ENCODE measurements at regions not wholly inside any gene's neighbourhood (a gene's known extent, or its start where the extent isn't known, plus 50 kb on each side); places are given as distances from the start of the nearest gene placed in this dataset.

- TF ChIP-seq, protein P1, sequence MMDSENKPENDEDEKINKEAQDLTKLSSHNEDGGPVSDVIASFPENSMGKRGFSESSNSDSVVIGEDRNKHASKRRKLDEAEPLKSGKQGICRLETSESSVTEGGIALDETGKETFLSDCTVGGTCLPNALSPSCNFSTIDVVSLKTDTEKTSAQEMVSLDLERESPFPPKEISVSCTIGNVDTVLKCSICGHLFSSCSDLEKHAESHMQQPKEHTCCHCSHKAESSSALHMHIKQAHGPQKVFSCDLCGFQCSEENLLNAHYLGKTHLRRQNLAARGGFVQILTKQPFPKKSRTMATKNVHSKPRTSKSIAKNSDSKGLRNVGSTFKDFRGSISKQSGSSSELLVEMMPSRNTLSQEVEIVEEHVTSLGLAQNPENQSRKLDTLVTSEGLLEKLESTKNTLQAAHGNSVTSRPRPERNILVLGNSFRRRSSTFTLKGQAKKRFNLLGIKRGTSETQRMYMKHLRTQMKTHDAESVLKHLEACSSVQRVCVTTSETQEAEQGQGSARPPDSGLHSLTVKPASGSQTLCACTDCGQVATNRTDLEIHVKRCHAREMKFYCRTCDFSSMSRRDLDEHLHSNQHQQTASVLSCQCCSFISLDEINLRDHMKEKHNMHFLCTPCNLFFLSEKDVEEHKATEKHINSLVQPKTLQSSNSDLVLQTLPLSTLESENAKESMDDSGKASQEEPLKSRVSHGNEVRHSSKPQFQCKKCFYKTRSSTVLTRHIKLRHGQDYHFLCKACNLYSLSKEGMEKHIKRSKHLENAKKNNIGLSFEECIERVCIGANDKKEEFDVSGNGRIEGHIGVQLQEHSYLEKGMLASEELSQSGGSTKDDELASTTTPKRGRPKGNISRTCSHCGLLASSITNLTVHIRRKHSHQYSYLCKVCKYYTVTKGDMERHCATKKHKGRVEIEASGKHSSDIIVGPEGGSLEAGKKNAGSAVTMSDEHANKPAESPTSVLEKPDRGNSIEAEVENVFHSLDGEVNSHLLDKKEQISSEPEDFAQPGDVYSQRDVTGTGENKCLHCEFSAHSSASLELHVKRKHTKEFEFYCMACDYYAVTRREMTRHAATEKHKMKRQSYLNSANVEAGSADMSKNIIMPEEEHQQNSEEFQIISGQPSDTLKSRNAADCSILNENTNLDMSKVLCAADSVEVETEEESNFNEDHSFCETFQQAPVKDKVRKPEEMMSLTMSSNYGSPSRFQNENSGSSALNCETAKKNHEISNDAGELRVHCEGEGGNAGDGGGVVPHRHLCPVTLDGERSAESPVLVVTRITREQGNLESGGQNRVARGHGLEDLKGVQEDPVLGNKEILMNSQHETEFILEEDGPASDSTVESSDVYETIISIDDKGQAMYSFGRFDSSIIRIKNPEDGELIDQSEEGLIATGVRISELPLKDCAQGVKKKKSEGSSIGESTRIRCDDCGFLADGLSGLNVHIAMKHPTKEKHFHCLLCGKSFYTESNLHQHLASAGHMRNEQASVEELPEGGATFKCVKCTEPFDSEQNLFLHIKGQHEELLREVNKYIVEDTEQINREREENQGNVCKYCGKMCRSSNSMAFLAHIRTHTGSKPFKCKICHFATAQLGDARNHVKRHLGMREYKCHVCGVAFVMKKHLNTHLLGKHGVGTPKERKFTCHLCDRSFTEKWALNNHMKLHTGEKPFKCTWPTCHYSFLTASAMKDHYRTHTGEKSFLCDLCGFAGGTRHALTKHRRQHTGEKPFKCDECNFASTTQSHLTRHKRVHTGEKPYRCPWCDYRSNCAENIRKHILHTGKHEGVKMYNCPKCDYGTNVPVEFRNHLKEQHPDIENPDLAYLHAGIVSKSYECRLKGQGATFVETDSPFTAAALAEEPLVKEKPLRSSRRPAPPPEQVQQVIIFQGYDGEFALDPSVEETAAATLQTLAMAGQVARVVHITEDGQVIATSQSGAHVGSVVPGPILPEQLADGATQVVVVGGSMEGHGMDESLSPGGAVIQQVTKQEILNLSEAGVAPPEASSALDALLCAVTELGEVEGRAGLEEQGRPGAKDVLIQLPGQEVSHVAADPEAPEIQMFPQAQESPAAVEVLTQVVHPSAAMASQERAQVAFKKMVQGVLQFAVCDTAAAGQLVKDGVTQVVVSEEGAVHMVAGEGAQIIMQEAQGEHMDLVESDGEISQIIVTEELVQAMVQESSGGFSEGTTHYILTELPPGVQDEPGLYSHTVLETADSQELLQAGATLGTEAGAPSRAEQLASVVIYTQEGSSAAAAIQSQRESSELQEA (CRISPR knock-in tag; IDR thresholded peaks at IDR 0.05; ENCODE audit: not compliant biosample characterization): no peak
- TF ChIP-seq, protein P2, sequence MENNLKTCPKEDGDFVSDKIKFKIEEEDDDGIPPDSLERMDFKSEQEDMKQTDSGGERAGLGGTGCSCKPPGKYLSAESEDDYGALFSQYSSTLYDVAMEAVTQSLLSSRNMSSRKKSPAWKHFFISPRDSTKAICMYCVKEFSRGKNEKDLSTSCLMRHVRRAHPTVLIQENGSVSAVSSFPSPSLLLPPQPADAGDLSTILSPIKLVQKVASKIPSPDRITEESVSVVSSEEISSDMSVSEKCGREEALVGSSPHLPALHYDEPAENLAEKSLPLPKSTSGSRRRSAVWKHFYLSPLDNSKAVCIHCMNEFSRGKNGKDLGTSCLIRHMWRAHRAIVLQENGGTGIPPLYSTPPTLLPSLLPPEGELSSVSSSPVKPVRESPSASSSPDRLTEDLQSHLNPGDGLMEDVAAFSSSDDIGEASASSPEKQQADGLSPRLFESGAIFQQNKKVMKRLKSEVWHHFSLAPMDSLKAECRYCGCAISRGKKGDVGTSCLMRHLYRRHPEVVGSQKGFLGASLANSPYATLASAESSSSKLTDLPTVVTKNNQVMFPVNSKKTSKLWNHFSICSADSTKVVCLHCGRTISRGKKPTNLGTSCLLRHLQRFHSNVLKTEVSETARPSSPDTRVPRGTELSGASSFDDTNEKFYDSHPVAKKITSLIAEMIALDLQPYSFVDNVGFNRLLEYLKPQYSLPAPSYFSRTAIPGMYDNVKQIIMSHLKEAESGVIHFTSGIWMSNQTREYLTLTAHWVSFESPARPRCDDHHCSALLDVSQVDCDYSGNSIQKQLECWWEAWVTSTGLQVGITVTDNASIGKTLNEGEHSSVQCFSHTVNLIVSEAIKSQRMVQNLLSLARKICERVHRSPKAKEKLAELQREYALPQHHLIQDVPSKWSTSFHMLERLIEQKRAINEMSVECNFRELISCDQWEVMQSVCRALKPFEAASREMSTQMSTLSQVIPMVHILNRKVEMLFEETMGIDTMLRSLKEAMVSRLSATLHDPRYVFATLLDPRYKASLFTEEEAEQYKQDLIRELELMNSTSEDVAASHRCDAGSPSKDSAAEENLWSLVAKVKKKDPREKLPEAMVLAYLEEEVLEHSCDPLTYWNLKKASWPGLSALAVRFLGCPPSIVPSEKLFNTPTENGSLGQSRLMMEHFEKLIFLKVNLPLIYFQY (CRISPR knock-in tag; IDR thresholded peaks at IDR 0.05; ENCODE audit: borderline replicate concordance): no peak; the same call in 1 of the 2 replicates
- TF ChIP-seq ZNF589 (CRISPR knock-in tag; conservative IDR thresholded peaks at IDR 0.05): 0 out of 2 replicates have a peak, but pooled peaks have one; percentile 31
- peak; percentile 94 for TF ChIP-seq ZSCAN9 (CRISPR knock-in tag; IDR thresholded peaks at IDR 0.05; ENCODE audit: borderline replicate concordance)
- TF ChIP-seq ELF1 (CRISPR knock-in tag; IDR thresholded peaks at IDR 0.05): no peak
- TF ChIP-seq HMG20B (CRISPR knock-in tag; conservative IDR thresholded peaks at IDR 0.05): no peak
- TF ChIP-seq ISL2 (CRISPR knock-in tag; IDR thresholded peaks at IDR 0.05): peak; percentile 42; the same call in 1 of the 2 replicates
- TF ChIP-seq SRSF4 (IDR thresholded peaks at IDR 0.05; ENCODE audit: low read depth, low read length, poor library complexity, severe bottlenecking): no peak
- TF ChIP-seq AGO2 (optimal IDR thresholded peaks at IDR 0.05; ENCODE audit: low read depth, low read length): no peak
- TF ChIP-seq ZBTB26 (CRISPR knock-in tag; IDR thresholded peaks at IDR 0.05; ENCODE audit: borderline replicate concordance): peak; percentile 94
- TF ChIP-seq TFDP1 (CRISPR knock-in tag; IDR thresholded peaks at IDR 0.05; ENCODE audit: borderline replicate concordance): peak; percentile 73; the same call in 1 of the 2 replicates
Measured at GRCh38 chr2:38508311-38509039, 94.3 kb downstream of the HNRNPLL start (continued).
